T-helper 1 cell treated with Interleukin-12 subunit alpha and Interleukin-12 subunit beta and Interleukin-4 antibody, amounts not matched to agents 30 μg/mL and 1 μg/mL, for 36 hours (primary cell): ENCODE measurements at regions not wholly inside any gene's neighbourhood (a gene's known extent, or its start where the extent isn't known, plus 50 kb on each side); places are given as distances from the start of the nearest gene placed in this dataset.
"Not testable (repeated sequence)": the region's sequence is repeated elsewhere in the genome, so short reads cannot be mapped to it uniquely, and the experiment has no call there.

Source experiments
- H3K27ac Mint-ChIP-seq: one replicate; pipeline ENCODE4 v1.8.0; 2021; ENCODE audit warnings: mild to moderate bottlenecking, mixed read lengths
- H3K27me3 Mint-ChIP-seq: one replicate; pipeline ENCODE4 v1.8.0; 2021; ENCODE audit warnings: low read depth, mixed read lengths
- H3K36me3 Mint-ChIP-seq: one replicate; pipeline ENCODE4 v1.8.0; 2021; ENCODE audit warnings: low read depth, mixed read lengths
- H3K4me1 Mint-ChIP-seq: one replicate; pipeline ENCODE4 v1.8.0; 2021; ENCODE audit warnings: low read depth, mixed read lengths
- H3K4me3 Mint-ChIP-seq: one replicate; pipeline ENCODE4 v1.8.0; 2021; ENCODE audit warnings: mild to moderate bottlenecking, moderate library complexity, mixed read lengths
- H3K9me3 Mint-ChIP-seq: one replicate; pipeline ENCODE4 v1.8.0; 2021; ENCODE audit warnings: mixed read lengths

GRCh38 chr5:101539315-101539714, 636.2 kb upstream of the ST8SIA4 start:
- Mint-ChIP-seq H3K27me3 (no peaks in the 10 kb centered on the region), H3K9me3 (no peaks in the 10 kb centered on the region), H3K36me3 (no peaks in the 10 kb centered on the region), H3K4me3 (no peak overlapping the region), H3K4me1 (no peaks in the 10 kb centered on the region), H3K27ac (no peak overlapping the region)

- no peak overlapping the region for H3K4me3 Mint-ChIP-seq
Observed at GRCh38 chr5:101535626-101536025, 632.5 kb upstream of the ST8SIA4 start.

GRCh38 chr5:101534491-101535110, 631.5 kb upstream of the ST8SIA4 start:
- H3K4me3 Mint-ChIP-seq = no peak overlapping the region

More at GRCh38 chr5:101535626-101536025, 632.5 kb upstream of the ST8SIA4 start:
- Mint-ChIP-seq H3K4me1 (no peaks in the 10 kb centered on the region), H3K36me3 (no peaks in the 10 kb centered on the region), H3K9me3 (no peaks in the 10 kb centered on the region), H3K27me3 (no peaks in the 10 kb centered on the region), H3K27ac (no peak overlapping the region)

GRCh38 chr5:101532430-101532829, 629.3 kb upstream of the ST8SIA4 start:
- no peaks in the 10 kb centered on the region for H3K27me3 Mint-ChIP-seq
- H3K4me3 Mint-ChIP-seq = no peak overlapping the region
- H3K9me3 Mint-ChIP-seq = peaks cover 10% of the 10 kb centered on the region
- no peaks in the 10 kb centered on the region for H3K4me1 Mint-ChIP-seq
- H3K36me3 Mint-ChIP-seq = no peaks in the 10 kb centered on the region
- no peak overlapping the region for H3K27ac Mint-ChIP-seq

More at GRCh38 chr5:101534491-101535110, 631.5 kb upstream of the ST8SIA4 start:
- no peak overlapping the region for H3K27ac Mint-ChIP-seq
- no peaks in the 10 kb centered on the region for H3K9me3 Mint-ChIP-seq
- H3K4me1 Mint-ChIP-seq = no peaks in the 10 kb centered on the region
- no peaks in the 10 kb centered on the region for H3K27me3 Mint-ChIP-seq
- no peaks in the 10 kb centered on the region for H3K36me3 Mint-ChIP-seq

- Mint-ChIP-seq H3K27ac (no peak overlapping the region), H3K36me3 (no peaks in the 10 kb centered on the region), H3K27me3 (no peaks in the 10 kb centered on the region), H3K9me3 (peaks cover 11% of the 10 kb centered on the region), H3K4me1 (no peaks in the 10 kb centered on the region), H3K4me3 (no peak overlapping the region)
Observed at GRCh38 chr5:101531026-101531425, 627.9 kb upstream of the ST8SIA4 start.

GRCh38 chr5:101529094-101529493, 626.0 kb upstream of the ST8SIA4 start:
- H3K36me3 Mint-ChIP-seq, H3K4me3 Mint-ChIP-seq, H3K27me3 Mint-ChIP-seq, H3K27ac Mint-ChIP-seq, H3K4me1 Mint-ChIP-seq: not testable (repeated sequence)
- H3K9me3 Mint-ChIP-seq = peaks cover 11% of the 10 kb centered on the region

- H3K27ac Mint-ChIP-seq = no peak overlapping the region
- H3K4me3 Mint-ChIP-seq = no peak overlapping the region
- H3K4me1 Mint-ChIP-seq = no peaks in the 10 kb centered on the region
- H3K27me3 Mint-ChIP-seq = no peaks in the 10 kb centered on the region
- H3K9me3 Mint-ChIP-seq = peaks cover 5% of the 10 kb centered on the region
- no peaks in the 10 kb centered on the region for H3K36me3 Mint-ChIP-seq
Observed at GRCh38 chr5:101520417-101520816, 617.3 kb upstream of the ST8SIA4 start.

GRCh38 chr5:101517795-101518194, 614.7 kb upstream of the ST8SIA4 start:
- no peaks in the 10 kb centered on the region for H3K36me3 Mint-ChIP-seq
- H3K27ac Mint-ChIP-seq = no peak overlapping the region
- no peaks in the 10 kb centered on the region for H3K4me1 Mint-ChIP-seq

GRCh38 chr5:101515721-101516120, 612.6 kb upstream of the ST8SIA4 start:
- Mint-ChIP-seq H3K27me3 (no peaks in the 10 kb centered on the region), H3K4me3 (no peak overlapping the region), H3K9me3 (peaks cover 5% of the 10 kb centered on the region), H3K4me1 (no peaks in the 10 kb centered on the region), H3K27ac (no peak overlapping the region), H3K36me3 (no peaks in the 10 kb centered on the region)

More at GRCh38 chr5:101517795-101518194, 614.7 kb upstream of the ST8SIA4 start:
- H3K9me3 Mint-ChIP-seq = peaks cover 5% of the 10 kb centered on the region
- no peak overlapping the region for H3K4me3 Mint-ChIP-seq
- H3K27me3 Mint-ChIP-seq = no peaks in the 10 kb centered on the region

GRCh38 chr5:101505891-101506570, 602.9 kb upstream of the ST8SIA4 start:
- Mint-ChIP-seq H3K4me1 (no peaks in the 10 kb centered on the region), H3K27ac (no peak overlapping the region), H3K9me3 (peaks cover 25% of the 10 kb centered on the region), H3K4me3 (no peak overlapping the region), H3K27me3 (no peaks in the 10 kb centered on the region), H3K36me3 (no peaks in the 10 kb centered on the region)

- H3K9me3 Mint-ChIP-seq = peaks cover 4% of the 10 kb centered on the region
- no peaks in the 10 kb centered on the region for H3K36me3 Mint-ChIP-seq
- no peak overlapping the region for H3K27ac Mint-ChIP-seq
- no peaks in the 10 kb centered on the region for H3K27me3 Mint-ChIP-seq
- no peak overlapping the region for H3K4me3 Mint-ChIP-seq
- no peaks in the 10 kb centered on the region for H3K4me1 Mint-ChIP-seq
Observed at GRCh38 chr5:101482931-101483330, 579.8 kb upstream of the ST8SIA4 start.

GRCh38 chr5:101473483-101473882, 570.4 kb upstream of the ST8SIA4 start:
- no peaks in the 10 kb centered on the region for H3K27me3 Mint-ChIP-seq
- H3K27ac Mint-ChIP-seq = no peak overlapping the region
- no peak overlapping the region for H3K4me3 Mint-ChIP-seq
- no peaks in the 10 kb centered on the region for H3K4me1 Mint-ChIP-seq
- no peaks in the 10 kb centered on the region for H3K9me3 Mint-ChIP-seq
- H3K36me3 Mint-ChIP-seq = no peaks in the 10 kb centered on the region

- no peaks in the 10 kb centered on the region for H3K4me1 Mint-ChIP-seq
- no peaks in the 10 kb centered on the region for H3K27me3 Mint-ChIP-seq
- H3K4me3 Mint-ChIP-seq = no peak overlapping the region
- no peak overlapping the region for H3K27ac Mint-ChIP-seq
- no peaks in the 10 kb centered on the region for H3K9me3 Mint-ChIP-seq
- H3K36me3 Mint-ChIP-seq = no peaks in the 10 kb centered on the region
Observed at GRCh38 chr5:101461455-101461854, 558.4 kb upstream of the ST8SIA4 start.

GRCh38 chr5:101458587-101458986, 555.5 kb upstream of the ST8SIA4 start:
- no peaks in the 10 kb centered on the region for H3K9me3 Mint-ChIP-seq
- H3K4me3 Mint-ChIP-seq = no peak overlapping the region
- H3K36me3 Mint-ChIP-seq = no peaks in the 10 kb centered on the region
- no peaks in the 10 kb centered on the region for H3K27me3 Mint-ChIP-seq
- H3K27ac Mint-ChIP-seq = no peak overlapping the region
- H3K4me1 Mint-ChIP-seq = no peaks in the 10 kb centered on the region

- no peaks in the 10 kb centered on the region for H3K27me3 Mint-ChIP-seq
- H3K4me1 Mint-ChIP-seq = no peaks in the 10 kb centered on the region
- no peaks in the 10 kb centered on the region for H3K36me3 Mint-ChIP-seq
- H3K4me3 Mint-ChIP-seq = no peak overlapping the region
- no peaks in the 10 kb centered on the region for H3K9me3 Mint-ChIP-seq
- no peak overlapping the region for H3K27ac Mint-ChIP-seq
Observed at GRCh38 chr5:101455851-101456250, 552.8 kb upstream of the ST8SIA4 start.
